IMR-90 (cell line): ENCODE measurements at regions not wholly inside any gene's neighbourhood (a gene's known extent, or its start where the extent isn't known, plus 50 kb on each side); places are given as distances from the start of the nearest gene placed in this dataset.

ENCODE experiments used
- BHLHE40 ChIP-seq: fragments of 150-350 bp; IDR thresholded peaks from 2 replicates; pipeline ENCODE4 v1.6.1; 2016; ENCODE audit warnings: mild to moderate bottlenecking, low read depth, low read length
- CTCF ChIP-seq: conservative IDR thresholded peaks from 2 replicates; pipeline ENCODE4 v1.5.1; 2012; ENCODE audit warnings: mild to moderate bottlenecking, low read depth, low read length, improper control_type of control experiment
- MAFK ChIP-seq: IDR thresholded peaks from 2 replicates; pipeline ENCODE4 v1.6.1; 2012; ENCODE audit warnings: low read depth, low read length, improper control_type of control experiment
- MAZ ChIP-seq: IDR thresholded peaks from 2 replicates; pipeline ENCODE4 v1.6.1; 2012; ENCODE audit warnings: low read depth, mild to moderate bottlenecking, low read length, improper control_type of control experiment, moderate library complexity, borderline replicate concordance
- POLR2A ChIP-seq: IDR thresholded peaks from 2 replicates; pipeline ENCODE4 v1.6.1; 2012; ENCODE audit warnings: mild to moderate bottlenecking, low read depth, low read length
- RFX5 ChIP-seq: IDR thresholded peaks from 2 replicates; pipeline ENCODE4 v1.8.0; 2012; ENCODE audit warnings: low read depth, mild to moderate bottlenecking, low read length, moderate library complexity

GRCh38 chr4:177118596-177118995, 191.1 kb upstream of the NEIL3 start:
- TF ChIP-seq POLR2A (no peak), RFX5 (no peak), BHLHE40 (no peak), CTCF (no peak), MAZ (no peak), MAFK (no peak)
